Stimulated activated CD4-positive, alpha-beta T cell treated with anti-CD3 and anti-CD28 coated beads, TNF-alpha, amount 100 ng/mL, for 48 hours (primary cell): ENCODE measurements at regions not wholly inside any gene's neighbourhood (a gene's known extent, or its start where the extent isn't known, plus 50 kb on each side); places are given as distances from the start of the nearest gene placed in this dataset.
"Not testable (repeated sequence)": the region's sequence is repeated elsewhere in the genome, so short reads cannot be mapped to it uniquely, and the experiment has no call there.

ENCODE experiments used
- DNase-seq, 3 donors: peaks; one replicate each; pipeline ENCODE4 v3.0.0-alpha.2; 2020; ENCODE audit warnings: low read depth in 3 of 3

GRCh38 chr5:105922574-105922973, 1748.2 kb downstream of the EFNA5 start:
- DNase-seq: no peak

DNA sequence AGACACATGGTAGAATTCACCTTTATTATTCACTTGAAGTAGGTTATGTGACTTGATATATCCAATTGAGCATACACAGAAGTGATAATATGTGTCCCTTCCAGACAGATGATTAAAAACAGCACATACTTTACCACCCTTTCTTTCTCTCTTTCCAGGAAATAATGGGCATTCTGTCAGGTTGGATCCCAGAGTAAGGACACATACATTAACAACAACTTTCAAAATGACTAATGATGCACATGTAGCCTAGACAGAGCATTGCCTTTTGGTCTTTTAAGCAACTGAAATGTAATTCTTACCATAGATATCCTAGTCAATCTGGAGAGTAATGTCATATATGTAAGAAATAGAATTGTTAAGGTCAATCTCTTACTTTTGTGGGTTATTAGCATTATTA, 1748.7 kb downstream of the EFNA5 start:
- DNase-seq: no peak

- no peak for DNase-seq
Observed at GRCh38 chr5:105917189-105917588, 1753.5 kb downstream of the EFNA5 start.

DNA sequence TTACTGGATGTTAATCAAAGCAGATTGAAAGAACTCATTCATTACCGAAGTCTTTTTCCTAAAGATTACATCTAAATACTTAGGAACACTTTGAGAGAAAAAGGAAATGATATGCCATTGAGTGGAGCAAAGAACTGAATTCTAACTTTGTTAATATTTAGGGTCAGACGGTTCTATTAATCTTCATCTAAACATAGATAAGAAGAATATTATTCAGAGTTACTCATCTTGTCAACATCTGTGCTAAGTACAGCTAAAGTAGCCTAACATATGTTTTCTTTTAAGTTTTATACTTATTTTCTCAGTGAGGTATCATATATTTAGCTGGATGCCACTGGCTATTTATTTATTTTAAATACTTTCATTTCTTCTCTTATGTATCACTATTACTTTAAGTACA, 1763.7 kb downstream of the EFNA5 start:
- no peak for DNase-seq

GRCh38 chr5:105905392-105905791, 1765.3 kb downstream of the EFNA5 start:
- no peak for DNase-seq

GRCh38 chr5:105903069-105903468, 1767.7 kb downstream of the EFNA5 start:
- no peak for DNase-seq

- DNase-seq: no peak
Observed at GRCh38 chr5:105899726-105900125, 1771.0 kb downstream of the EFNA5 start.

DNA sequence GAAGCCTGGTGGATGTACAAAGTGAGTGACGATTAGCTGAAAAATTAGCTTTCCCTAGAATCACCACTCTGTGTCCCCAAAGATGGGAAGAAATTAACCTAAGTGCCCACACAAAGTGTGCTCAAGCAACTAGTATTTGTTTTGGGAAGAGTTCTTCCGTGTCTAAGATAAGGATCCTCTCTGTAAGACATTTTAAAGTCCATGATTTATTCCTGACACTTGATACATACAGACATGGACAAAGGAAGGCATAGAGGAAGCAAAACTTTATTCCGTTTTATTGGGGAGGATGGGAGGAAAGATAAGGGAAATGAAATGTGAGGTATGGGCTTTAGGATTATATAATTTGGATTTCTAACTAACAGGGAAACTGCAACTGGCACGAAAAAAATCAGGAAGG, 1772.6 kb downstream of the EFNA5 start:
- no peak for DNase-seq

DNA sequence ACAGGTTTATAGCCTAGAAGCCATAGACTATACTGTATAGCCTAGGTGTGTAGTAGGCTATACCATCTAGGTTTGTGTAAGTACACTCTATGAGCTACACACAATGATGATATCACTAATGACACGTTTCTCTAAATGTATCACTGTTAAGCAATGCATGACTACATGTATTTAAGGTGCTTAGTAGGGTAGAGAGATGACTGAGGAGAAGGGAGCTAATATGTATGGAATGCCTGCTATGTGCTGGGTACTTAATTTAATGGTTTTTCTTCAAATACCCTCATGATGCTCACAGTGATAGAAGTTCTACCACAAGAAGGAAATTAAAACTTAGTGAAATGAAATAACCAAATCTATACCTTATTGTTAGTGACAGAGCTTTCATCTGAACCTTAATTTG, 1785.5 kb downstream of the EFNA5 start:
- no peak for DNase-seq

GRCh38 chr5:105882956-105883481, 1787.7 kb downstream of the EFNA5 start:
- no peak for DNase-seq

DNA sequence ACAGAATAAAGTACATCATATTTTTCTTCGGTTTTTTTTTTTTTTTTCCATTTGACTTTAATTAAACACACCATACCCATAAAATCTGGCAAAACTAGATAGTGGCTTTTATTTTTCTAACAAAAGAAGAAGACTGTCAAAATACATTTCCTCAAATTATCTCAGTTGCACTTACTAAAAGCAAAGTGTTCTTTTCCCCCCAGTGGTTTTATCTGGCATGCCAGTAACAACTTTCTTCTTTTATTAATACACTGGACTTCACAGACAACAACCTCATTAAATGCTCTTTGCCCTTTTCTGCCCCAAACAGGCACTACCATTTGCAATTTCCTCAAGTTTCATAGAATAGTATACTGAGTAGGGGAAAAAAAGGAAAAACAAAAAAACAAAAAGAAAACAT, 1792.3 kb downstream of the EFNA5 start:
- no peak for DNase-seq

GRCh38 chr5:105877592-105877991, 1793.1 kb downstream of the EFNA5 start:
- no peak for DNase-seq

- no peak for DNase-seq
Observed at GRCh38 chr5:105874316-105874715, 1796.4 kb downstream of the EFNA5 start.

GRCh38 chr5:105872569-105873270, 1798.0 kb downstream of the EFNA5 start:
- DNase-seq: no peak

GRCh38 chr5:105868038-105868780, 1802.5 kb downstream of the EFNA5 start:
- DNase-seq: no peak

DNA sequence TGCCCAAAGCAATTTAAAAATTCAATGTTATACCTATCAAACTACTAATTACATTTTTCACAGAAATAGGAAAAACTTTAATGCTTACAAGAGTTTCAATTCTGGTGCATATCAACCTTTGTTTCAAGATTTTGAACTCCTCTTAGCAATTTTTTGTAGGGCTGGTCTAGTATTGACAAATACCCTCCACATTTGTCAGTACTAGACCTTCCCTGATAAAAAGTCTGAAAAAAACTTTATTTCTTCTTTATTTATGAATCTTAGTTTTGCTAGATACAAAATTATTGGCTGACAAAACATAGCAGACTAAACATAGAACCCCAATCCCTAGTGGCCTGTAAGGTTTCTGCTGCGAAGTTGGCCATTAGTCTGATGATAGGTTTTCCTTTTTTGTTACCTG, 1804.9 kb downstream of the EFNA5 start:
- no peak for DNase-seq

GRCh38 chr5:105859350-105859749, 1811.4 kb downstream of the EFNA5 start:
- not testable (repeated sequence) for DNase-seq

GRCh38 chr5:105849701-105850100, 1821.0 kb downstream of the EFNA5 start:
- no peak for DNase-seq

GRCh38 chr5:105840800-105841199, 1829.9 kb downstream of the EFNA5 start:
- DNase-seq: no peak

- DNase-seq: no peak
Observed at GRCh38 chr5:105836887-105837286, 1833.8 kb downstream of the EFNA5 start.

- no peak for DNase-seq
Observed at GRCh38 chr5:105836268-105836667, 1834.5 kb downstream of the EFNA5 start.

DNA sequence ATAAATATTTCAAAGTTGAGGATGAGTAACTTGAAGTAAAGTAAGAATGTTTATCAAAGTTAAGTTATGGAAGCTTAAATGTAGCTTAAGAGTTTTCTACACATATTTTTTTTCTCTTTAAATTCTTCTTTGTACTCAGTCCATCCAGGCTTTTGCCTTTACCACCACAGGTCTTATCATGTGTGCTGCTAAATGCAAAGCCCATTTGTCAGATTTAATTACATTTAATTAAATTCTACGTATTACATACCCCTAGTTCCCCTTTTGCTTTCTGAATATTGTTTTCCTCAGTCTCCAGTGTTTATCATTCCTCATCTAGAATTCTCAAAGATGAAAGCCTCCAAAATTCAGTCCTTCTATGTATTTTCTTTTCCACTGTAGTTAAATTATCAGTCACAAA, 1841.9 kb downstream of the EFNA5 start:
- DNase-seq: no peak

- no peak for DNase-seq
Observed at GRCh38 chr5:105821800-105822199, 1848.9 kb downstream of the EFNA5 start.
